ENCODE measurements at regions not wholly inside any gene's neighbourhood (a gene's known extent, or its start where the extent isn't known, plus 50 kb on each side); places are given as distances from the start of the nearest gene placed in this dataset.

DNA sequence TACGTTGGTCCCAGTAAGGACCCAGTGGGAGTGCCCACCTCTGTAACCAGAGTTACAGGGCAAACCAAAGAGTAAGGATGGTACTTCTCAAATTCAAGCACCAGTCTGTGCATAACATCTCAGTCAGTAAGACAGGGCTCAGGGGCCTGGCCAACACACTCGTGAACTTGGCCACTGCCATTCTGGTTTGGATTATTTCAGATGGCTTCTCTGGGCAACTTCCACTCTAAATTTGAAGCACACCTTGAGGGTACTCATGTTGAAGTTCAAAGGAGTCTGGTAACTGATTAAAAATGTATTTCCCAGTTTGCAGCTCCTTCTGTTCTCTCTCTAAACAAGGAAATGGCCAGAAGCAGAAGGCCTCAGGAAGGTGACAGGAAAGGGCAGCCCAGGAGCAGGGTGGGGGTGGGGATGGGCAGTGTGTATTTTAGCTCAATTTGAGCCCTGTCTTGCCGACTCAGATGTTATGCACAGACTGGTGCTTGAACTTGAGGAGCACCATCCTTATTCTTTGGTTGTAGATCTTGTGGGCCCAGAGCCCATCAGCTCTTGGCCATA lies 107.3 kb upstream of the GLI3 start:
- H3K4ac ChIP-seq (replicated peaks; ENCODE audit: insufficient read length, low read depth, low read length): no peak overlapping the region
- H2BK120ac ChIP-seq (replicated peaks; ENCODE audit: low read depth, low read length): no peak overlapping the region
- H3K27ac ChIP-seq (ENCODE audit: low read depth, low read length): no peak overlapping the region
- H2BK5ac ChIP-seq (ENCODE audit: low read depth, low read length): no peak overlapping the region
- H3K4me2 ChIP-seq (ENCODE audit: insufficient read depth in 1 of 2, low read depth in 2 of 2, low read length in 2 of 2): no peak overlapping the region
- H3K36me3 ChIP-seq (ENCODE audit: control insufficient read depth in 2 of 4, insufficient read depth in 4 of 4, low read length in 3 of 4): no peaks in the 10 kb centered on the region
- H4K20me1 ChIP-seq (replicated peaks in 1 of 2; ENCODE audit: control insufficient read depth in 1 of 2, insufficient read depth in 2 of 2, low read length in 2 of 2): no peaks in the 10 kb centered on the region
- FAIRE-seq (no peak), DNase-seq (ENCODE audit: low read depth in 1 of 2, low spot score in 2 of 2) (no peak)
- H3K9me3 ChIP-seq (ENCODE audit: insufficient read depth in 2 of 2, low read depth in 1 of 2, low read length in 1 of 2): no peaks in the 10 kb centered on the region
- no peak overlapping the region for H2AK5ac ChIP-seq (ENCODE audit: low read depth, low read length)
- no peak overlapping the region for H2BK15ac ChIP-seq (ENCODE audit: low read length)
- no peak overlapping the region for H3K23ac ChIP-seq (ENCODE audit: insufficient read length)
- no peak overlapping the region for H4K8ac ChIP-seq (ENCODE audit: extremely low read depth, insufficient read depth, low read length)
- WGBS, 2 experiments (ENCODE audit: extremely low coverage in 1 of 2, insufficient coverage in 1 of 2, insufficient read length in 1 of 2, insufficient replicate concordance in 2 of 2, low coverage in 1 of 2, low lambda C conversion rate in 2 of 2, missing lambda C conversion rate in 1 of 2): 89% methylated on average over 3 of the region's 3 CpGs; no CpG with 5 or more reads in 1 of the 2 experiments
- no peaks in the 10 kb centered on the region for H3K79me2 ChIP-seq (ENCODE audit: control insufficient read depth in 1 of 2, insufficient read depth in 2 of 2, low read length in 2 of 2)
- ChIA-PET CTCF (ENCODE audit: partially characterized antibody) (no interaction called here), POLR2A (ENCODE audit: partially characterized antibody) (no interaction called here)
- H3K4me1 ChIP-seq (replicated peaks in 1 of 4; ENCODE audit: control insufficient read depth in 3 of 4, insufficient read depth in 4 of 4, low read length in 3 of 4): peaks cover 4 to 15% (median 8%) of the 10 kb centered on the region in 4 experiments; a peak in 6 of 7 replicates
- no peak overlapping the region for H3K9ac ChIP-seq (replicated peaks in 1 of 4; ENCODE audit: extremely low read depth in 1 of 4, low read depth in 3 of 4, low read length in 3 of 4)
- no peaks in the 10 kb centered on the region for H3K23me2 ChIP-seq (ENCODE audit: low read depth, low read length)
- no peak overlapping the region for H3K18ac ChIP-seq (ENCODE audit: extremely low read depth, low read length)
- H4K91ac ChIP-seq (replicated peaks; ENCODE audit: insufficient read length, low read length): peak overlapping the region; percentile 32
- no peak overlapping the region for H2AFZ ChIP-seq (ENCODE audit: low read length)
- H3K27me3 ChIP-seq (replicated peaks in 1 of 4; ENCODE audit: control insufficient read depth in 3 of 4, extremely low read depth in 1 of 4, insufficient read depth in 3 of 4, low read length in 3 of 4): no peaks in the 10 kb centered on the region
- H3K79me1 ChIP-seq (ENCODE audit: low read depth, low read length): no peaks in the 10 kb centered on the region
- TF ChIP-seq CHD2 (IDR thresholded peaks at IDR 0.05; ENCODE audit: low read length): no peak
- no peak overlapping the region for H3K56ac ChIP-seq (replicated peaks; ENCODE audit: insufficient read length, low read depth, low read length)
- H2BK20ac ChIP-seq (ENCODE audit: low read length): no peak overlapping the region; the same call in 1 of the 2 replicates
- H2BK12ac ChIP-seq (ENCODE audit: low read depth, low read length): no peak overlapping the region; the same call in 1 of the 2 replicates
- no peak overlapping the region for H3K14ac ChIP-seq (ENCODE audit: insufficient read length)
- H3K4me3 ChIP-seq (ENCODE audit: extremely low read depth in 1 of 4, insufficient read depth in 2 of 4, low read depth in 3 of 4, low read length in 4 of 4): no peak overlapping the region
- H4K5ac ChIP-seq (ENCODE audit: insufficient read length, low read depth, low read length): no peak overlapping the region

Data from H1 (cell line).